PC-9 (cell line): ENCODE measurements at regions not wholly inside any gene's neighbourhood (a gene's known extent, or its start where the extent isn't known, plus 50 kb on each side); places are given as distances from the start of the nearest gene placed in this dataset.

Source experiments
- BruUV-seq: library from RNA; stranded (reverse); fragments of 400-500 nt; replicated peaks from 2 replicates; lab custom pipeline; 2021; lab: Mats Ljungman, UMichigan
- CTCF ChIA-PET: fragments of 300-600 bp; sonication (Branson Sonifier 250); formaldehyde crosslinking; loops from one replicate; lab custom pipeline; 2022; ENCODE audit warnings: antibody characterized with exemption; lab: Charles Lee
- POLR2A ChIA-PET: fragments of 300-600 bp; sonication (Branson Sonifier 250); formaldehyde crosslinking; loops from one replicate; lab custom pipeline; 2022; ENCODE audit warnings: antibody characterized with exemption; ENCODE audit not compliant: unreplicated experiment; lab: Charles Lee
- DNase-seq, 2 experiments: peaks; one replicate each; pipeline versions ENCODE4 v3.0.0 to v3.0.0-alpha.2; 2015 to 2022; ENCODE audit warnings: mixed read lengths in 1 of 2
- H2AFZ ChIP-seq: fragments of 200-600 bp; sonication (generic); 2 replicates; pipeline ENCODE4 v1.8.1; 2017; ENCODE audit warnings: antibody characterized with exemption
- H3F3A ChIP-seq: fragments of 200-600 bp; sonication (generic); 2 replicates; pipeline ENCODE4 v1.8.1; 2017; ENCODE audit warnings: antibody characterized with exemption, mild to moderate bottlenecking, low read depth; ENCODE audit not compliant: insufficient read depth
- H3K27ac ChIP-seq: fragments of 200-600 bp; sonication (generic); 2 replicates; pipeline ENCODE4 v1.6.1; 2016; ENCODE audit warnings: mixed run types
- H3K27me3 ChIP-seq: fragments of 200-600 bp; sonication (generic); 2 replicates; pipeline ENCODE4 v1.6.1; 2016; ENCODE audit warnings: low read depth, mixed run types; ENCODE audit not compliant: insufficient read depth
- H3K36me3 ChIP-seq: fragments of 200-600 bp; sonication (generic); 2 replicates; pipeline ENCODE4 v1.6.1; 2016; ENCODE audit warnings: low read depth, mixed run types
- H3K4me1 ChIP-seq: fragments of 200-600 bp; sonication (generic); replicated peaks from 2 replicates; pipeline ENCODE4 v1.6.1; 2016; ENCODE audit warnings: mixed run types; ENCODE audit not compliant: insufficient read depth
- H3K4me2 ChIP-seq: fragments of 200-600 bp; sonication (generic); 2 replicates; pipeline ENCODE4 v1.6.1; 2017; ENCODE audit warnings: mixed run types
- H3K4me3 ChIP-seq: fragments of 200-600 bp; sonication (generic); 2 replicates; pipeline ENCODE4 v1.6.1; 2016; ENCODE audit warnings: mixed run types
- H3K79me2 ChIP-seq: fragments of 200-600 bp; sonication (generic); 2 replicates; pipeline ENCODE4 v1.6.1; 2017; ENCODE audit warnings: low read depth, mixed run types
- H3K9me2 ChIP-seq: fragments of 200-600 bp; sonication (generic); 2 replicates; pipeline ENCODE4 v1.8.1; 2017; ENCODE audit warnings: mild to moderate bottlenecking; ENCODE audit not compliant: insufficient read depth
- H3K9me3 ChIP-seq: fragments of 200-600 bp; sonication (generic); 2 replicates; pipeline ENCODE4 v1.8.1; 2016; ENCODE audit warnings: low read depth; ENCODE audit not compliant: insufficient read depth
- H4K20me1 ChIP-seq: fragments of 200-600 bp; sonication (generic); 2 replicates; pipeline ENCODE4 v1.8.1; 2017; ENCODE audit not compliant: insufficient read depth
- EZH2 ChIP-seq: fragments of 200-600 bp; sonication (generic); IDR thresholded peaks from 2 replicates; pipeline ENCODE4 v1.8.0; 2017; ENCODE audit warnings: antibody characterized with exemption, low read depth
- intact Hi-C: fragments of 100-400 bp; cut with micrococcal nuclease; formaldehyde crosslinking; loops from one replicate; pipeline ENCODE4 v1.10.0; 2022; ENCODE audit not compliant: unreplicated experiment
- TF ChIP-seq, protein P1 (sequence below): fragments of 200-600 bp; sonication (generic); conservative IDR thresholded peaks from 2 replicates; pipeline ENCODE4 v1.6.1; 2017; ENCODE audit warnings: mixed run types, antibody characterized with exemption, mild to moderate bottlenecking, moderate library complexity

DNA sequence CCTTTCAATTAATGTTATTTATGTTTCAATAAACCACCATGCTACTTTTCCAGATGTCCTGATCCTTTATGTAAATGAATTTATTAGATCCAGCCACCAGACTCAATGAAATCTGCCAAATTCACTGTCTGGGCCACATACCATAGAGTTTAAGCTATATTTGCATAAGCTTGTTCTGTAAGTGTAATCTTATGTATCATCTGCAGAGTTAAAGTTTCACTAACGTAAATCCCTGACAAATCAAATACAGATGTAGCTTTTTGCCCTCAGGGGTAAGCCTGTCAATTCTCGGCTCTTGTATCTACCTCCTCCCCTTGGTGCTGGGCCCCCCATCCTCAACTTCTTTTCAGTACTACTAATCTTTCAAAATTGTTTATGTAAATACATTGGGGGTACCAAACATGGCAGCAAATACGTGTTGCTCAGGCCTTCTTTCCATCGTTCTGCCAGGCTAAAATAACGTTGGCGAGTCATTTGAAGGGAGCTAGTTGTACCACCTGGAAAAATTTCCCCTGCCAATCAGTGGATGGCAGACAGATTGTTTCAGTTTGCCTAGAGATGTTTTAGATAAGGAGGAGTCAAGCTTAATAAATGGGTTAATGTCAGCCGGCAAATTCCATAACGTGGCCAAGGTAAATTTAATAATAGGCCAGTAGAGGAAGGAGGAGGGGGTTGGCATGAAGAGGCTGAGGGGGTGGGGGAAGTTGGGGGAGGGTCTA is 79.6 kb downstream of the RPS12 start:
- CTCF ChIA-PET = no interaction called here
- no peak for TF ChIP-seq EZH2
- TF ChIP-seq, protein P1, sequence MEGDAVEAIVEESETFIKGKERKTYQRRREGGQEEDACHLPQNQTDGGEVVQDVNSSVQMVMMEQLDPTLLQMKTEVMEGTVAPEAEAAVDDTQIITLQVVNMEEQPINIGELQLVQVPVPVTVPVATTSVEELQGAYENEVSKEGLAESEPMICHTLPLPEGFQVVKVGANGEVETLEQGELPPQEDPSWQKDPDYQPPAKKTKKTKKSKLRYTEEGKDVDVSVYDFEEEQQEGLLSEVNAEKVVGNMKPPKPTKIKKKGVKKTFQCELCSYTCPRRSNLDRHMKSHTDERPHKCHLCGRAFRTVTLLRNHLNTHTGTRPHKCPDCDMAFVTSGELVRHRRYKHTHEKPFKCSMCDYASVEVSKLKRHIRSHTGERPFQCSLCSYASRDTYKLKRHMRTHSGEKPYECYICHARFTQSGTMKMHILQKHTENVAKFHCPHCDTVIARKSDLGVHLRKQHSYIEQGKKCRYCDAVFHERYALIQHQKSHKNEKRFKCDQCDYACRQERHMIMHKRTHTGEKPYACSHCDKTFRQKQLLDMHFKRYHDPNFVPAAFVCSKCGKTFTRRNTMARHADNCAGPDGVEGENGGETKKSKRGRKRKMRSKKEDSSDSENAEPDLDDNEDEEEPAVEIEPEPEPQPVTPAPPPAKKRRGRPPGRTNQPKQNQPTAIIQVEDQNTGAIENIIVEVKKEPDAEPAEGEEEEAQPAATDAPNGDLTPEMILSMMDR = no peak
- intact Hi-C loops = no loop called here

DNA sequence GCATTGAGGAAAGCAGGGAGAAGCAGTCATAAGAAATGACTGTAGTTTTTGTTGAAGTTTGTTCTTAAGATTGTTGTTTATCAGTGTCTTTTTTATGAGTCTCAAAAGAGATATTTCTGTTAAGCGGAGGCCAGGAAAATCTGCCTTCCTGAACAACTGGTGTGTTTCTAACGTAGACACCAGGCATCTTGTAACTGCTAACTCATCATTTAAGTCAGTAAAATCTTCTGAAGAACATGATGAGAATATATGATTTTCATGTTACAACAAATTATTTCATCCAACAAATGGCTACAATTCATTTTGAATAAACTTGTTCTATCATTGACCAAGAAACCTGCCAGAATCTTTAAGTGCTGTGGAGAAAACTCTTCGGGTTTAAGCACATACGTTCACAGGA is 84.0 kb downstream of the RPS12 start:
- POLR2A ChIA-PET = no interaction called here
- Histone ChIP-seq H2AFZ (no peak overlapping the region), H3K4me1 (no peaks in the 10 kb centered on the region), H3K79me2 (no peaks in the 10 kb centered on the region), H3F3A (no peaks in the 10 kb centered on the region), H4K20me1 (no peaks in the 10 kb centered on the region), H3K27ac (no peak overlapping the region), H3K36me3 (no peaks in the 10 kb centered on the region), H3K9me2 (0 out of 2 replicates have a peak, but pooled peaks cover 2% of the 10 kb centered on the region), H3K4me2 (no peak overlapping the region), H3K27me3 (no peaks in the 10 kb centered on the region), H3K4me3 (no peak overlapping the region), H3K9me3 (no peaks in the 10 kb centered on the region)
- intact Hi-C loops = no loop called here
- no peak for TF ChIP-seq EZH2
- TF ChIP-seq, protein P1 = no peak
- CTCF ChIA-PET = no interaction called here
- DNase-seq = no peak
- no TSS peak for BruUV-seq

More for the DNA sequence above, 79.6 kb downstream of the RPS12 start:
- Histone ChIP-seq H3K27me3 (no peaks in the 10 kb centered on the region), H3F3A (no peaks in the 10 kb centered on the region), H3K36me3 (no peaks in the 10 kb centered on the region), H3K9me2 (no peaks in the 10 kb centered on the region), H3K4me3 (no peak overlapping the region), H3K9me3 (0 out of 2 replicates have a peak, but pooled peaks cover 4% of the 10 kb centered on the region), H3K4me2 (no peak overlapping the region), H3K27ac (no peak overlapping the region), H4K20me1 (no peaks in the 10 kb centered on the region), H3K79me2 (no peaks in the 10 kb centered on the region), H2AFZ (no peak overlapping the region), H3K4me1 (no peaks in the 10 kb centered on the region)
- POLR2A ChIA-PET = no interaction called here
- BruUV-seq = no TSS peak
- no peak for DNase-seq

DNA sequence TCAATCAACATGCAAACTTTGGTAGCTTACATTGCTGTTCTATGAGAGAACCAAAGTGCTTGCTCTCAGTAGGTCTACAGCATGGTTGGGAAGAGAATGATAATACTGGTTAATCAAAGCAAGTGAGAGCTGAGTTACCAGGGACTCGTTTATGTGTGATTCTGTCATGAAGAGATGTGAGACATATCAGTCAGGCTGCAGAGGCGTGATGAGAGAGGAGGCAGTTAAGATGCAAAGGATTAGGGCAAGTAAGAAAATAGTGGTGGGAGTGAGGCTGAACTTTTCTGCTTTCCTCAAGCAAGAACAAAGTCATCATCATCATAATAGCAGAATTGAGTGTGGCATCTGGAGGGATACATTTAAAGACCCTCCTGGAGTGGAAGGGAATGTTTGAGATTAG is 86.5 kb downstream of the RPS12 start:
- Histone ChIP-seq H3K36me3 (no peaks in the 10 kb centered on the region), H3K79me2 (no peaks in the 10 kb centered on the region), H3K4me3 (no peak overlapping the region), H3K4me2 (no peak overlapping the region), H3F3A (no peaks in the 10 kb centered on the region), H4K20me1 (no peaks in the 10 kb centered on the region), H3K4me1 (no peaks in the 10 kb centered on the region), H3K9me2 (0 out of 2 replicates have a peak, but pooled peaks cover 2% of the 10 kb centered on the region), H3K9me3 (no peaks in the 10 kb centered on the region), H3K27ac (no peak overlapping the region), H2AFZ (no peak overlapping the region), H3K27me3 (no peaks in the 10 kb centered on the region)
- TF ChIP-seq, protein P1 = no peak
- no peak for TF ChIP-seq EZH2
- intact Hi-C loops = no loop called here
- DNase-seq = no peak
- ChIA-PET CTCF (no interaction called here), POLR2A (no interaction called here)
- no TSS peak for BruUV-seq
